ENCODE measurements at regions not wholly inside any gene's neighbourhood (a gene's known extent, or its start where the extent isn't known, plus 50 kb on each side); places are given as distances from the start of the nearest gene placed in this dataset.

- H3K27ac ChIP-seq = no peak overlapping the region
- no peaks in the 10 kb centered on the region for H3K9me3 ChIP-seq
- TF ChIP-seq Cebpa-rat (IDR thresholded peaks at IDR 0.05) = no peak
- H4K20me1 ChIP-seq = no peaks in the 10 kb centered on the region
- no peaks in the 10 kb centered on the region for H3K36me3 ChIP-seq
- H3K9ac ChIP-seq = no peak overlapping the region
- peak overlapping the region; percentile 63 for H3K4me2 ChIP-seq
- H3K4me3 ChIP-seq = no peak overlapping the region
- no peaks in the 10 kb centered on the region for H3K27me3 ChIP-seq
- H3K4me1 ChIP-seq = peaks cover 41% of the 10 kb centered on the region
These were observed 72.5 kb downstream of the NDUFS5 start for GRCh38 chr1:39098546-39099250.

GRCh38 chr1:39102537-39103327, 76.6 kb downstream of the NDUFS5 start:
- H3K9me3 ChIP-seq = no peaks in the 10 kb centered on the region
- peaks cover 10% of the 10 kb centered on the region for H4K20me1 ChIP-seq
- peaks cover 59% of the 10 kb centered on the region for H3K4me1 ChIP-seq
- TF ChIP-seq Cebpa-rat (IDR thresholded peaks at IDR 0.05) = no peak
- H3K4me2 ChIP-seq = peak overlapping the region; percentile 97
- H3K27ac ChIP-seq = peak overlapping the region; percentile 95; the same call in 1 of the 2 replicates
- H3K27me3 ChIP-seq = no peaks in the 10 kb centered on the region
- peak overlapping the region; percentile 95 for H3K9ac ChIP-seq
- no peaks in the 10 kb centered on the region for H3K36me3 ChIP-seq
- peak overlapping the region; percentile 48 for H3K4me3 ChIP-seq

GRCh38 chr1:39103328-39104157, 77.4 kb downstream of the NDUFS5 start:
- peak overlapping the region; percentile 95 for H3K9ac ChIP-seq
- H3K27ac ChIP-seq = peak overlapping the region; percentile 95
- peaks cover 59% of the 10 kb centered on the region for H3K4me1 ChIP-seq
- H3K4me3 ChIP-seq = peak overlapping the region; percentile 96
- peaks cover 18% of the 10 kb centered on the region for H4K20me1 ChIP-seq
- H3K27me3 ChIP-seq = no peaks in the 10 kb centered on the region
- no peaks in the 10 kb centered on the region for H3K36me3 ChIP-seq
- peak overlapping the region; percentile 97 for H3K4me2 ChIP-seq
- TF ChIP-seq Cebpa-rat (IDR thresholded peaks at IDR 0.05) = no peak
- no peaks in the 10 kb centered on the region for H3K9me3 ChIP-seq

- peak overlapping the region; percentile 96 for H3K4me3 ChIP-seq
- H3K27me3 ChIP-seq = no peaks in the 10 kb centered on the region
- H3K4me1 ChIP-seq = peaks cover 59% of the 10 kb centered on the region
- no peak for TF ChIP-seq Cebpa-rat (IDR thresholded peaks at IDR 0.05)
- H4K20me1 ChIP-seq = peaks cover 27% of the 10 kb centered on the region
- H3K27ac ChIP-seq = peak overlapping the region; percentile 95
- H3K36me3 ChIP-seq = no peaks in the 10 kb centered on the region
- no peaks in the 10 kb centered on the region for H3K9me3 ChIP-seq
- H3K4me2 ChIP-seq = peak overlapping the region; percentile 97
- H3K9ac ChIP-seq = peak overlapping the region; percentile 95
These were observed 78.3 kb downstream of the NDUFS5 start for GRCh38 chr1:39104158-39105060.

GRCh38 chr1:39105061-39105840, 79.1 kb downstream of the NDUFS5 start:
- H3K27ac ChIP-seq = peak overlapping the region; percentile 95
- no peaks in the 10 kb centered on the region for H3K9me3 ChIP-seq
- H4K20me1 ChIP-seq = peaks cover 33% of the 10 kb centered on the region
- H3K4me2 ChIP-seq = peak overlapping the region; percentile 97
- H3K36me3 ChIP-seq = no peaks in the 10 kb centered on the region
- no peak for TF ChIP-seq Cebpa-rat (IDR thresholded peaks at IDR 0.05)
- peak overlapping the region; percentile 96 for H3K4me3 ChIP-seq
- H3K4me1 ChIP-seq = peaks cover 62% of the 10 kb centered on the region
- peak overlapping the region; percentile 95 for H3K9ac ChIP-seq
- H3K27me3 ChIP-seq = no peaks in the 10 kb centered on the region

- no peak for TF ChIP-seq Cebpa-rat (IDR thresholded peaks at IDR 0.05)
- Histone ChIP-seq H3K9ac (peak overlapping the region; percentile 95), H3K4me2 (peak overlapping the region; percentile 97), H3K27me3 (no peaks in the 10 kb centered on the region), H3K27ac (peak overlapping the region; percentile 95), H3K9me3 (no peaks in the 10 kb centered on the region), H3K36me3 (no peaks in the 10 kb centered on the region), H3K4me3 (peak overlapping the region; percentile 96), H4K20me1 (peaks cover 42% of the 10 kb centered on the region), H3K4me1 (peaks cover 65% of the 10 kb centered on the region)
These were observed 80.0 kb downstream of the NDUFS5 start for GRCh38 chr1:39105841-39106765.

- H3K9ac ChIP-seq = peak overlapping the region; percentile 95
- peak overlapping the region; percentile 96 for H3K4me3 ChIP-seq
- H3K36me3 ChIP-seq = no peaks in the 10 kb centered on the region
- H3K27me3 ChIP-seq = no peaks in the 10 kb centered on the region
- TF ChIP-seq Cebpa-rat (IDR thresholded peaks at IDR 0.05) = no peak
- H3K4me1 ChIP-seq = peaks cover 64% of the 10 kb centered on the region
- peaks cover 47% of the 10 kb centered on the region for H4K20me1 ChIP-seq
- no peaks in the 10 kb centered on the region for H3K9me3 ChIP-seq
- H3K4me2 ChIP-seq = peak overlapping the region; percentile 97
- peak overlapping the region; percentile 95 for H3K27ac ChIP-seq
These were observed 80.7 kb downstream of the NDUFS5 start for GRCh38 chr1:39106801-39107327.
